Activated naive CD4-positive, alpha-beta T cell treated with Interleukin-2 at 50 U/mL for 16 hours (primary cell): ENCODE measurements at regions not wholly inside any gene's neighbourhood (a gene's known extent, or its start where the extent isn't known, plus 50 kb on each side); places are given as distances from the start of the nearest gene placed in this dataset.

ENCODE experiments used
- DNase-seq: peaks from one replicate; pipeline ENCODE4 v3.0.0-alpha.2; 2020

DNA sequence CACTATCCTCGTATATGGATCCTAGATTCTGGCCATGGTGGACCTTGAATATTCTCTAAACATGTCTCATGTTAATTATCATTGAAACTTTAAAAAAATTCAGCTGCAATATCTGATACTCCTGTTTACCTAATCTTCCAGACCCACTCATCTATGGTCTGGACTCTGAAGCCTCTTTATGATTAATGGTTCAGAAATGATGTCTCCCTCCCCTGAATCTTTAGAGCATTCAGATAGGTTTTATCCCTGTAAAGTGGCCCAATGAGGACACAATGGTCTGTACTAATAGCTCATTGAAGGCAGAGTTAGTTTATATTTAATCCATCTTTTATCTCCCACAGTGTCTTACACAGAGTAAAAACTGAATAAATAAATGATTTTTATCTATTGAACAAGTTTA is 53.0 kb upstream of the DUSP10 start:
- no peak for DNase-seq

- peak; percentile 27 for DNase-seq
These were observed 52.3 kb upstream of the DUSP10 start for GRCh38 chr1:221794079-221794670.

GRCh38 chr1:221793439-221794078 is 51.7 kb upstream of the DUSP10 start:
- DNase-seq: no peak

- no peak for DNase-seq
These were observed 50.0 kb upstream of the DUSP10 start for GRCh38 chr1:221791846-221792245.
